ENCODE measurements at regions not wholly inside any gene's neighbourhood (a gene's known extent, or its start where the extent isn't known, plus 50 kb on each side); places are given as distances from the start of the nearest gene placed in this dataset.

GRCh38 chr4:138522366-138522765, 280.2 kb upstream of the SLC7A11 start:
- Mint-ChIP-seq H3K9me3 (peaks cover 0 to 17% (median 3%) of the 10 kb centered on the region in 7 donors), H3K27me3 (peaks cover 0 to 8% (median 5%) of the 10 kb centered on the region in 3 donors), H3K4me1 (no peaks in the 10 kb centered on the region), H3K27ac (no peak overlapping the region), H3K36me3 (no peaks in the 10 kb centered on the region), H3K4me3 (no peak overlapping the region)
- DNase-seq (no peak), ATAC-seq (ENCODE audit: low read depth in 2 of 2) (no peak)

GRCh38 chr4:138521809-138522208, 279.7 kb upstream of the SLC7A11 start:
- Mint-ChIP-seq H3K4me3 (no peak overlapping the region), H3K27me3 (peaks cover 0 to 8% (median 5%) of the 10 kb centered on the region in 3 donors), H3K36me3 (no peaks in the 10 kb centered on the region), H3K9me3 (peaks cover 0 to 17% (median 3%) of the 10 kb centered on the region in 7 donors), H3K4me1 (no peaks in the 10 kb centered on the region), H3K27ac (no peak overlapping the region)
- no peak for DNase-seq
- no peak for ATAC-seq (ENCODE audit: low read depth in 2 of 2)

GRCh38 chr4:138519436-138519835, 277.3 kb upstream of the SLC7A11 start:
- H3K4me1 Mint-ChIP-seq, result no peaks in the 10 kb centered on the region
- DNase-seq (no peak), ATAC-seq (ENCODE audit: low read depth in 2 of 2) (no peak)
- no peaks in the 10 kb centered on the region for H3K36me3 Mint-ChIP-seq
- H3K27me3 Mint-ChIP-seq, result peaks cover 0 to 9% (median 8%) of the 10 kb centered on the region in 3 donors
- no peak overlapping the region for H3K4me3 Mint-ChIP-seq
- H3K9me3 Mint-ChIP-seq, result peaks cover 0 to 10% (median 0%) of the 10 kb centered on the region in 7 donors
- no peak overlapping the region for H3K27ac Mint-ChIP-seq

- H3K4me3 Mint-ChIP-seq, result no peak overlapping the region
- ATAC-seq (ENCODE audit: low read depth in 2 of 2), result no peak
- no peak for DNase-seq
- H3K27ac Mint-ChIP-seq, result no peak overlapping the region
- no peaks in the 10 kb centered on the region for H3K4me1 Mint-ChIP-seq
- H3K9me3 Mint-ChIP-seq, result peaks cover 0 to 2% (median 0%) of the 10 kb centered on the region in 7 donors
- no peaks in the 10 kb centered on the region for H3K36me3 Mint-ChIP-seq
- H3K27me3 Mint-ChIP-seq, result peaks cover 4 to 5% (median 4%) of the 10 kb centered on the region in 3 donors
These were observed 271.4 kb upstream of the SLC7A11 start for GRCh38 chr4:138513535-138513934.

GRCh38 chr4:138512756-138513155, 270.6 kb upstream of the SLC7A11 start:
- Mint-ChIP-seq H3K27me3 (peaks cover 3 to 8% (median 5%) of the 10 kb centered on the region in 3 donors), H3K4me3 (no peak overlapping the region), H3K9me3 (peaks cover 0 to 4% (median 0%) of the 10 kb centered on the region in 7 donors), H3K27ac (no peak overlapping the region), H3K4me1 (no peaks in the 10 kb centered on the region), H3K36me3 (no peaks in the 10 kb centered on the region)
- ATAC-seq (ENCODE audit: low read depth in 2 of 2) (no peak), DNase-seq (no peak)

- DNase-seq (no peak), ATAC-seq (ENCODE audit: low read depth in 2 of 2) (no peak)
- H3K4me3 Mint-ChIP-seq, result no peak overlapping the region
- H3K27ac Mint-ChIP-seq, result no peak overlapping the region
- H3K36me3 Mint-ChIP-seq, result no peaks in the 10 kb centered on the region
- H3K4me1 Mint-ChIP-seq, result no peaks in the 10 kb centered on the region
- H3K27me3 Mint-ChIP-seq, result peaks cover 0 to 8% (median 5%) of the 10 kb centered on the region in 3 donors
- H3K9me3 Mint-ChIP-seq, result peaks cover 0 to 6% (median 4%) of the 10 kb centered on the region in 7 donors
These were observed 267.9 kb upstream of the SLC7A11 start for GRCh38 chr4:138510053-138510452.

- Mint-ChIP-seq H3K36me3 (no peaks in the 10 kb centered on the region), H3K27me3 (peaks cover 0 to 8% (median 5%) of the 10 kb centered on the region in 3 donors), H3K4me1 (no peaks in the 10 kb centered on the region), H3K27ac (no peak overlapping the region), H3K9me3 (peaks cover 0 to 8% (median 5%) of the 10 kb centered on the region in 7 donors), H3K4me3 (no peak overlapping the region)
- DNase-seq (no peak), ATAC-seq (ENCODE audit: low read depth in 2 of 2) (no peak)
These were observed 267.2 kb upstream of the SLC7A11 start for GRCh38 chr4:138509346-138509745.

GRCh38 chr4:138507522-138507921, 265.4 kb upstream of the SLC7A11 start:
- H3K27me3 Mint-ChIP-seq, result peaks cover 0 to 8% (median 0%) of the 10 kb centered on the region in 3 donors
- H3K9me3 Mint-ChIP-seq, result peaks cover 4 to 13% (median 10%) of the 10 kb centered on the region in 7 donors
- no peak overlapping the region for H3K4me3 Mint-ChIP-seq
- DNase-seq, result no peak
- H3K36me3 Mint-ChIP-seq, result no peaks in the 10 kb centered on the region
- no peak overlapping the region for H3K27ac Mint-ChIP-seq
- no peaks in the 10 kb centered on the region for H3K4me1 Mint-ChIP-seq
- ATAC-seq (ENCODE audit: low read depth in 2 of 2), result no peak

- Mint-ChIP-seq H3K27me3 (no peaks in the 10 kb centered on the region), H3K36me3 (no peaks in the 10 kb centered on the region), H3K27ac (no peak overlapping the region), H3K4me3 (no peak overlapping the region), H3K9me3 (peaks cover 3 to 33% (median 21%) of the 10 kb centered on the region in 7 donors), H3K4me1 (no peaks in the 10 kb centered on the region)
- DNase-seq (no peak), ATAC-seq (ENCODE audit: low read depth in 2 of 2) (no peak)
These were observed 259.5 kb upstream of the SLC7A11 start for GRCh38 chr4:138501614-138502013.

GRCh38 chr4:138500869-138501268, 258.7 kb upstream of the SLC7A11 start:
- no peaks in the 10 kb centered on the region for H3K27me3 Mint-ChIP-seq
- H3K36me3 Mint-ChIP-seq, result no peaks in the 10 kb centered on the region
- H3K9me3 Mint-ChIP-seq, result peaks cover 3 to 33% (median 19%) of the 10 kb centered on the region in 7 donors
- no peaks in the 10 kb centered on the region for H3K4me1 Mint-ChIP-seq
- DNase-seq (no peak), ATAC-seq (ENCODE audit: low read depth in 2 of 2) (no peak)
- H3K4me3 Mint-ChIP-seq, result no peak overlapping the region
- H3K27ac Mint-ChIP-seq, result no peak overlapping the region

- DNase-seq, result no peak
- no peaks in the 10 kb centered on the region for H3K27me3 Mint-ChIP-seq
- no peak for ATAC-seq (ENCODE audit: low read depth in 2 of 2)
- H3K4me1 Mint-ChIP-seq, result no peaks in the 10 kb centered on the region
- no peaks in the 10 kb centered on the region for H3K36me3 Mint-ChIP-seq
- no peak overlapping the region for H3K4me3 Mint-ChIP-seq
- peaks cover 3 to 30% (median 18%) of the 10 kb centered on the region in 7 donors for H3K9me3 Mint-ChIP-seq
- H3K27ac Mint-ChIP-seq, result no peak overlapping the region
These were observed 257.5 kb upstream of the SLC7A11 start for GRCh38 chr4:138499627-138500026.

GRCh38 chr4:138494931-138495330, 252.8 kb upstream of the SLC7A11 start:
- H3K9me3 Mint-ChIP-seq, result peaks cover 3 to 12% (median 8%) of the 10 kb centered on the region in 7 donors
- H3K4me1 Mint-ChIP-seq, result no peaks in the 10 kb centered on the region
- no peaks in the 10 kb centered on the region for H3K36me3 Mint-ChIP-seq
- H3K27me3 Mint-ChIP-seq, result no peaks in the 10 kb centered on the region
- H3K4me3 Mint-ChIP-seq, result no peak overlapping the region
- no peak overlapping the region for H3K27ac Mint-ChIP-seq
- no peak for ATAC-seq (ENCODE audit: low read depth in 2 of 2)
- no peak for DNase-seq

GRCh38 chr4:138494116-138494515, 252.0 kb upstream of the SLC7A11 start:
- no peaks in the 10 kb centered on the region for H3K36me3 Mint-ChIP-seq
- no peak for DNase-seq
- ATAC-seq (ENCODE audit: low read depth in 2 of 2), result no peak
- H3K27ac Mint-ChIP-seq, result no peak overlapping the region
- no peak overlapping the region for H3K4me3 Mint-ChIP-seq
- H3K4me1 Mint-ChIP-seq, result no peaks in the 10 kb centered on the region
- H3K9me3 Mint-ChIP-seq, result peaks cover 2 to 8% (median 5%) of the 10 kb centered on the region in 7 donors
- no peaks in the 10 kb centered on the region for H3K27me3 Mint-ChIP-seq

- H3K36me3 Mint-ChIP-seq, result no peaks in the 10 kb centered on the region
- no peaks in the 10 kb centered on the region for H3K4me1 Mint-ChIP-seq
- H3K9me3 Mint-ChIP-seq, result peaks cover 0 to 3% (median 0%) of the 10 kb centered on the region in 7 donors
- no peak for ATAC-seq (ENCODE audit: low read depth in 2 of 2)
- no peak overlapping the region for H3K4me3 Mint-ChIP-seq
- H3K27ac Mint-ChIP-seq, result no peak overlapping the region
- peaks cover 0 to 5% (median 0%) of the 10 kb centered on the region in 3 donors for H3K27me3 Mint-ChIP-seq
- DNase-seq, result no peak
These were observed 250.0 kb upstream of the SLC7A11 start for GRCh38 chr4:138492176-138492575.

- H3K4me3 Mint-ChIP-seq, result no peak overlapping the region
- no peaks in the 10 kb centered on the region for H3K36me3 Mint-ChIP-seq
- ATAC-seq (ENCODE audit: low read depth in 2 of 2) (no peak), DNase-seq (no peak)
- peaks cover 0 to 3% (median 0%) of the 10 kb centered on the region in 7 donors for H3K9me3 Mint-ChIP-seq
- H3K27ac Mint-ChIP-seq, result no peak overlapping the region
- no peaks in the 10 kb centered on the region for H3K4me1 Mint-ChIP-seq
- H3K27me3 Mint-ChIP-seq, result peaks cover 0 to 10% (median 0%) of the 10 kb centered on the region in 3 donors
These were observed 246.4 kb upstream of the SLC7A11 start for GRCh38 chr4:138488533-138488932.
